A549 (cell line): ENCODE measurements at regions not wholly inside any gene's neighbourhood (a gene's known extent, or its start where the extent isn't known, plus 50 kb on each side); places are given as distances from the start of the nearest gene placed in this dataset.

Source experiments
- CBX8 ChIP-seq: fragments of 200-600 bp; sonication (generic); IDR thresholded peaks from 2 replicates; pipeline ENCODE4 v1.6.1; 2016
- EP300 ChIP-seq, 2 experiments: fragments of >200 bp; sonication (Bioruptor Twin); formaldehyde crosslinking; IDR thresholded peaks; 2 replicates in 1 of 2; 3 replicates in 1 of 2; pipeline ENCODE4 v1.6.1; 2016 to 2017
- HDAC2 ChIP-seq: fragments of 200-600 bp; sonication (generic); IDR thresholded peaks from 2 replicates; pipeline ENCODE4 v1.6.1; 2016
- MAFK ChIP-seq: fragments of 450-650 bp; IDR thresholded peaks from 2 replicates; pipeline ENCODE4 v1.6.1; 2014; ENCODE audit not compliant: partially characterized antibody
- MYC ChIP-seq: IDR thresholded peaks from 2 replicates; pipeline ENCODE4 v1.6.1; 2012; ENCODE audit warnings: mild to moderate bottlenecking, inconsistent platforms, low read length, improper control_type of control experiment, borderline replicate concordance
- POLR2A ChIP-seq: IDR thresholded peaks from 2 replicates; pipeline ENCODE4 v1.6.1; 2012; ENCODE audit warnings: mild to moderate bottlenecking, low read length
- RCOR1 ChIP-seq: fragments of 150-350 bp; IDR thresholded peaks from 2 replicates; pipeline ENCODE4 v1.6.1; 2014; ENCODE audit warnings: antibody characterized with exemption, low read length, low read depth
- REST ChIP-seq: fragments of 200-600 bp; sonication (generic); IDR thresholded peaks from 2 replicates; pipeline ENCODE4 v1.6.1; 2016; ENCODE audit warnings: antibody characterized with exemption, mild to moderate bottlenecking, moderate library complexity
- RFX5 ChIP-seq: fragments of 450-650 bp; IDR thresholded peaks from 2 replicates; pipeline ENCODE4 v1.7.1; 2014; ENCODE audit warnings: antibody characterized with exemption, mild to moderate bottlenecking, moderate library complexity
- SMC3 ChIP-seq: fragments of >200 bp; sonication (Bioruptor Twin); formaldehyde crosslinking; IDR thresholded peaks from 3 replicates; pipeline ENCODE4 v1.6.1; 2018; ENCODE audit warnings: inconsistent platforms
- SREBF2 ChIP-seq: fragments of 450-650 bp; IDR thresholded peaks from 2 replicates; pipeline ENCODE4 v1.6.1; 2014; ENCODE audit warnings: mild to moderate bottlenecking, moderate library complexity
- ZC3H11A ChIP-seq: fragments of 450-650 bp; IDR thresholded peaks from 2 replicates; pipeline ENCODE4 v1.6.1; 2014; ENCODE audit warnings: antibody characterized with exemption, mild to moderate bottlenecking
- TF ChIP-seq, protein P1 (sequence below): fragments of >200 bp; sonication (Bioruptor Twin); formaldehyde crosslinking; IDR thresholded peaks from 3 replicates; pipeline ENCODE4 v1.5.1; 2016
- TF ChIP-seq, protein P2 (sequence below): fragments of 450-650 bp; IDR thresholded peaks from 2 replicates; pipeline ENCODE4 v1.6.1; 2014; ENCODE audit warnings: antibody characterized with exemption

GRCh38 chr11:69373251-69373635 lies 79.3 kb downstream of the MYEOV start:
- TF ChIP-seq EP300 (IDR thresholded peaks at IDR 0.05) = no peak
- no peak for TF ChIP-seq MAFK
- TF ChIP-seq SMC3 = no peak
- no peak for TF ChIP-seq REST
- TF ChIP-seq, protein P1, sequence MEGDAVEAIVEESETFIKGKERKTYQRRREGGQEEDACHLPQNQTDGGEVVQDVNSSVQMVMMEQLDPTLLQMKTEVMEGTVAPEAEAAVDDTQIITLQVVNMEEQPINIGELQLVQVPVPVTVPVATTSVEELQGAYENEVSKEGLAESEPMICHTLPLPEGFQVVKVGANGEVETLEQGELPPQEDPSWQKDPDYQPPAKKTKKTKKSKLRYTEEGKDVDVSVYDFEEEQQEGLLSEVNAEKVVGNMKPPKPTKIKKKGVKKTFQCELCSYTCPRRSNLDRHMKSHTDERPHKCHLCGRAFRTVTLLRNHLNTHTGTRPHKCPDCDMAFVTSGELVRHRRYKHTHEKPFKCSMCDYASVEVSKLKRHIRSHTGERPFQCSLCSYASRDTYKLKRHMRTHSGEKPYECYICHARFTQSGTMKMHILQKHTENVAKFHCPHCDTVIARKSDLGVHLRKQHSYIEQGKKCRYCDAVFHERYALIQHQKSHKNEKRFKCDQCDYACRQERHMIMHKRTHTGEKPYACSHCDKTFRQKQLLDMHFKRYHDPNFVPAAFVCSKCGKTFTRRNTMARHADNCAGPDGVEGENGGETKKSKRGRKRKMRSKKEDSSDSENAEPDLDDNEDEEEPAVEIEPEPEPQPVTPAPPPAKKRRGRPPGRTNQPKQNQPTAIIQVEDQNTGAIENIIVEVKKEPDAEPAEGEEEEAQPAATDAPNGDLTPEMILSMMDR = no peak
- no peak for TF ChIP-seq HDAC2
- TF ChIP-seq SREBF2 = no peak
- no peak for TF ChIP-seq POLR2A
- no peak for TF ChIP-seq RCOR1
- TF ChIP-seq CBX8 = no peak
- no peak for TF ChIP-seq RFX5
- TF ChIP-seq, protein P2, sequence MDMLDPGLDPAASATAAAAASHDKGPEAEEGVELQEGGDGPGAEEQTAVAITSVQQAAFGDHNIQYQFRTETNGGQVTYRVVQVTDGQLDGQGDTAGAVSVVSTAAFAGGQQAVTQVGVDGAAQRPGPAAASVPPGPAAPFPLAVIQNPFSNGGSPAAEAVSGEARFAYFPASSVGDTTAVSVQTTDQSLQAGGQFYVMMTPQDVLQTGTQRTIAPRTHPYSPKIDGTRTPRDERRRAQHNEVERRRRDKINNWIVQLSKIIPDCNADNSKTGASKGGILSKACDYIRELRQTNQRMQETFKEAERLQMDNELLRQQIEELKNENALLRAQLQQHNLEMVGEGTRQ = no peak
- no peak for TF ChIP-seq MYC
- TF ChIP-seq ZC3H11A = no peak
